ENCODE measurements at regions not wholly inside any gene's neighbourhood (a gene's known extent, or its start where the extent isn't known, plus 50 kb on each side); places are given as distances from the start of the nearest gene placed in this dataset.

DNA sequence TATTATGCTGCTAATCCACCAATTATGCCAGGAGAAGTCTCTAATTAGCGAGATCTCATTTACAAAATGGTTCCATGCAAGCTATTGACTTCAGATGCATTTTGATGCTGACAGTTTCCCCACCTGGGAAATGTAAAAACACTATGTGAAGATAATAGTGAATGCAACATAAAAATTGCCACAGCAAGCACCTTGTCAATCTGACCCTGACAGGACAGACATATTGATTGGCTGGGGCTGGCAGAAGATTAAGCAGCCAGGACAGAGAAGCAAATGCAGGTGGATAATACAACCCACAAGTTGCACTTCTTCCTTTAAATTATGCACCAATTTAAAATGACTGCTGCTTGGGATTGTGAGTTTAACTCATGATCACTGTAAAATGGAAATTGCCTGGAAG lies 642.8 kb upstream of the POT1 start:
- TF ChIP-seq, protein P1, sequence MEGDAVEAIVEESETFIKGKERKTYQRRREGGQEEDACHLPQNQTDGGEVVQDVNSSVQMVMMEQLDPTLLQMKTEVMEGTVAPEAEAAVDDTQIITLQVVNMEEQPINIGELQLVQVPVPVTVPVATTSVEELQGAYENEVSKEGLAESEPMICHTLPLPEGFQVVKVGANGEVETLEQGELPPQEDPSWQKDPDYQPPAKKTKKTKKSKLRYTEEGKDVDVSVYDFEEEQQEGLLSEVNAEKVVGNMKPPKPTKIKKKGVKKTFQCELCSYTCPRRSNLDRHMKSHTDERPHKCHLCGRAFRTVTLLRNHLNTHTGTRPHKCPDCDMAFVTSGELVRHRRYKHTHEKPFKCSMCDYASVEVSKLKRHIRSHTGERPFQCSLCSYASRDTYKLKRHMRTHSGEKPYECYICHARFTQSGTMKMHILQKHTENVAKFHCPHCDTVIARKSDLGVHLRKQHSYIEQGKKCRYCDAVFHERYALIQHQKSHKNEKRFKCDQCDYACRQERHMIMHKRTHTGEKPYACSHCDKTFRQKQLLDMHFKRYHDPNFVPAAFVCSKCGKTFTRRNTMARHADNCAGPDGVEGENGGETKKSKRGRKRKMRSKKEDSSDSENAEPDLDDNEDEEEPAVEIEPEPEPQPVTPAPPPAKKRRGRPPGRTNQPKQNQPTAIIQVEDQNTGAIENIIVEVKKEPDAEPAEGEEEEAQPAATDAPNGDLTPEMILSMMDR (IDR thresholded peaks at IDR 0.05; ENCODE audit: unreplicated experiment) = no peak
- Mint-ChIP-seq H3K36me3 (ENCODE audit: insufficient read depth) (no peaks in the 10 kb centered on the region), H3K9me3 (ENCODE audit: low read depth) (peaks cover 11% of the 10 kb centered on the region), H3K4me1 (ENCODE audit: low read depth) (no peaks in the 10 kb centered on the region), H3K27me3 (no peaks in the 10 kb centered on the region), H3K27ac (no peak overlapping the region), H3K4me3 (ENCODE audit: low read depth) (no peak overlapping the region)
- no peak for DNase-seq (ENCODE audit: low spot score, unreplicated experiment)

DNA sequence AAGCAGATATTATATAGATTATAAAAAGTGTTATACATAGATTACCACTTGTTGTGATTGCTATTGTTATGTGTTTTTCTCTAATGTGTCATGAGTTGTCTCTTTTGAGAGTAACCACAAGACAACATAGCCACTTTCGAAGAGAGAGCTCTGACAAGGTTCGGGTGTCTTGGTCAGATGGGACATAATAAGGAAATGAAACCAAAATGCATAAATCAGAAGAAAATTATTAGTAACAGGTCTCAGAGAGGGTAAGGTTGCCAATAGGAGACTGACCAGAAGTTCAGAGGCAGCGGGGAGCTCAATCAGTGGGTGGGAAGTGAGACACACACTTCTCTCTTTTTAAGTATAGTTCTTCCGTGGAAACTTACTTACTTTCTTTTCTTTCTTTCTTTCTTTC lies 639.2 kb upstream of the POT1 start:
- peaks cover 3% of the 10 kb centered on the region for H3K9me3 Mint-ChIP-seq (ENCODE audit: low read depth)
- TF ChIP-seq, protein P1 (IDR thresholded peaks at IDR 0.05; ENCODE audit: unreplicated experiment) = no peak
- no peaks in the 10 kb centered on the region for H3K36me3 Mint-ChIP-seq (ENCODE audit: insufficient read depth)
- no peak for DNase-seq (ENCODE audit: low spot score, unreplicated experiment)
- no peak overlapping the region for H3K4me3 Mint-ChIP-seq (ENCODE audit: low read depth)
- no peaks in the 10 kb centered on the region for H3K4me1 Mint-ChIP-seq (ENCODE audit: low read depth)
- no peak overlapping the region for H3K27ac Mint-ChIP-seq
- no peaks in the 10 kb centered on the region for H3K27me3 Mint-ChIP-seq

DNA sequence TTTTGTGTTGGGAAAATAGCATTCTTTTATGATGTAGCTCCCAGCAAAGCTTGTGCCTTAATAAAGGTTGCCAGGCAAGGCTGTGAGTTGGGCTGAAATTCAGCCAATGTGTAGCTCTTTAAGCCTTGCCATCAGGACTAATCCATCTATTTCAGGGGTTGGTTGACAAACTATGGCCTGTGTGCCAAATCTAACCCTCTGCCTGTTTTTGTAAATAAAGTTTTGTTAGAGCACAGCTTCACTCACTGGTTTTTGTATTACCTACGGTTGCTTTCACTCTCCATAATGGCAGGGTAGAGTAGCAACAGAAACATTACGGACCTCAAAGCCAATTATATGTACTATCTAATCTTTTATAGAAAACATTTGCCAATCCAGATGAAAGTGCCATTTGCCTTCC lies 638.1 kb upstream of the POT1 start:
- peaks cover 3% of the 10 kb centered on the region for H3K9me3 Mint-ChIP-seq (ENCODE audit: low read depth)
- H3K4me1 Mint-ChIP-seq (ENCODE audit: low read depth) = no peaks in the 10 kb centered on the region
- no peaks in the 10 kb centered on the region for H3K27me3 Mint-ChIP-seq
- DNase-seq (ENCODE audit: low spot score, unreplicated experiment) = no peak
- TF ChIP-seq, protein P1 (IDR thresholded peaks at IDR 0.05; ENCODE audit: unreplicated experiment) = no peak
- H3K4me3 Mint-ChIP-seq (ENCODE audit: low read depth) = no peak overlapping the region
- no peaks in the 10 kb centered on the region for H3K36me3 Mint-ChIP-seq (ENCODE audit: insufficient read depth)
- H3K27ac Mint-ChIP-seq = no peak overlapping the region

DNA sequence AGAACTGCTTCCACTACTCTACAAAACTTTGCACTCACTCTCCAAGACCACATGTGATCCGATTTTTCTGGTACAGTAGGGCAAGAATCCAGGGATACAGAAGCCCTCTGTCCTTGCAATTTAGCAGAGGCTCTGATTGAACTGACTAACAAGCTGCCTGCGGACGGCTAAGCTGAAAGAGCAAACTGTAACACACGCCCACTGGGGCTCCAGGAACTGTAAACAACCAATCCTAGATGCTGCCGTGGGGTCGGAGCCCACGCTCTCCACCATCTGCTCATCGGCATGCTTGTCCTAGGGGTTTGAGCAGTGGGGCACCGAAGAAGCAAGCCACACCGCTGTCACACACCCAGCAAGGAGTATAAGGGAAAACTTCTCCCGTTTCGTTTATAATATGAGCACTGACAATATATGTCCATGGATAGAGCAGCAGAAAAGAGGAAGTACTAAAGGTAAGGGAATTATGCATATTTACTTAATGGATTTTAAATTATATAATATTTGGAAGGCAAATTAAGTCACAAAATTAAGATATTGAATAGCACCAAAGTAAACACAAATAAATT lies 634.4 kb upstream of the POT1 start:
- H3K36me3 Mint-ChIP-seq (ENCODE audit: insufficient read depth) = no peaks in the 10 kb centered on the region
- no peak overlapping the region for H3K27ac Mint-ChIP-seq
- no peak for DNase-seq (ENCODE audit: low spot score, unreplicated experiment)
- TF ChIP-seq, protein P1 (IDR thresholded peaks at IDR 0.05; ENCODE audit: unreplicated experiment) = no peak
- no peaks in the 10 kb centered on the region for H3K4me1 Mint-ChIP-seq (ENCODE audit: low read depth)
- H3K9me3 Mint-ChIP-seq (ENCODE audit: low read depth) = no peaks in the 10 kb centered on the region
- H3K4me3 Mint-ChIP-seq (ENCODE audit: low read depth) = no peak overlapping the region
- H3K27me3 Mint-ChIP-seq = no peaks in the 10 kb centered on the region

DNA sequence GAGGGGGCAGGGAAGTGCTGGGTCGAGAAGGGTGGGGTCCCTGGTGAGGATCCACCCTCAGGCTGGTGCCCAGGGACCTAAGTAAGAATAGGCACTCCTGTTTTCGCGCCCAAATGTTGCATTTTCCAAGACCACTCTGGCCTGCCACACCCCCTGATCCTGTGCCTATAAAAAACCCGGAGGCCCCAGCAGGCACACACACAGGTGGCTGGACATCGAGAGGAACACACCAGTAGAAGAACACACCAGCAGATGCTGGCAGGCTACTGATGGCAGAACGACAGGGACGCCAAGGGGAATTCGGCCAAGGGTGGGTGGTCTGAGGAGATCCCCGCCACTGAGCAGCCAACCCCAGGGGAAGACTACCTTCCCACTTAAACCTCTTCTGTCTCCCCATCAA lies 633.9 kb upstream of the POT1 start:
- H3K27ac Mint-ChIP-seq = no peak overlapping the region
- TF ChIP-seq, protein P1 (IDR thresholded peaks at IDR 0.05; ENCODE audit: unreplicated experiment) = no peak
- H3K27me3 Mint-ChIP-seq = no peaks in the 10 kb centered on the region
- no peak overlapping the region for H3K4me3 Mint-ChIP-seq (ENCODE audit: low read depth)
- H3K36me3 Mint-ChIP-seq (ENCODE audit: insufficient read depth) = no peaks in the 10 kb centered on the region
- no peak for DNase-seq (ENCODE audit: low spot score, unreplicated experiment)
- no peaks in the 10 kb centered on the region for H3K9me3 Mint-ChIP-seq (ENCODE audit: low read depth)
- no peaks in the 10 kb centered on the region for H3K4me1 Mint-ChIP-seq (ENCODE audit: low read depth)

Measured in progenitor cell of endocrine pancreas (in vitro differentiated cells).